ENCODE measurements at regions not wholly inside any gene's neighbourhood (a gene's known extent, or its start where the extent isn't known, plus 50 kb on each side); places are given as distances from the start of the nearest gene placed in this dataset.

GRCh38 chr14:101037021-101037817 is 133.7 kb upstream of the RTL1 start:
- TF ChIP-seq ZNF576 (CRISPR knock-in tag; IDR thresholded peaks at IDR 0.05) (no peak), NFIB (CRISPR knock-in tag; IDR thresholded peaks at IDR 0.05; ENCODE audit: borderline replicate concordance) (no peak), NFIC (IDR thresholded peaks at IDR 0.05; ENCODE audit: low read length) (no peak)
